GM21737 (cell line): ENCODE measurements at regions not wholly inside any gene's neighbourhood (a gene's known extent, or its start where the extent isn't known, plus 50 kb on each side); places are given as distances from the start of the nearest gene placed in this dataset.
A peak's percentile ranks its signal among the peaks of the same experiment; 100 is the strongest.
"Not testable (repeated sequence)": the region's sequence is repeated elsewhere in the genome, so short reads cannot be mapped to it uniquely, and the experiment has no call there.

Experiments
- ATAC-seq: cut with Tn5 transposase; IDR thresholded peaks from one replicate; pipeline ENCODE4 v1.9.1; 2021; ENCODE audit warnings: mild to moderate bottlenecking, moderate library complexity; ENCODE audit not compliant: unreplicated experiment

- ATAC-seq = peak; percentile 92
These were observed 112.6 kb downstream of the LRIG2 start for GRCh38 chr1:113185463-113186104.

- ATAC-seq = no peak
These were observed 117.1 kb downstream of the LRIG2 start for GRCh38 chr1:113190078-113190477.

- no peak for ATAC-seq
These were observed 117.9 kb downstream of the LRIG2 start for GRCh38 chr1:113190930-113191329.

- no peak for ATAC-seq
These were observed 118.6 kb downstream of the LRIG2 start for GRCh38 chr1:113191579-113192076.

- no peak for ATAC-seq
These were observed 119.2 kb downstream of the LRIG2 start for GRCh38 chr1:113192242-113192641.

- no peak for ATAC-seq
These were observed 120.0 kb downstream of the LRIG2 start for GRCh38 chr1:113192980-113193379.

- no peak for ATAC-seq
These were observed 122.1 kb downstream of the LRIG2 start for GRCh38 chr1:113194846-113195830.

- ATAC-seq = no peak
These were observed 124.8 kb downstream of the LRIG2 start for GRCh38 chr1:113197719-113198330.

- ATAC-seq = no peak
These were observed 125.8 kb downstream of the LRIG2 start for GRCh38 chr1:113198806-113199205.

GRCh38 chr1:113199760-113200455, 126.9 kb downstream of the LRIG2 start:
- no peak for ATAC-seq

GRCh38 chr1:113201560-113201959, 128.6 kb downstream of the LRIG2 start:
- no peak for ATAC-seq

- ATAC-seq = no peak
These were observed 133.2 kb downstream of the LRIG2 start for GRCh38 chr1:113205980-113206766.

- no peak for ATAC-seq
These were observed 134.0 kb downstream of the LRIG2 start for GRCh38 chr1:113207019-113207418.

GRCh38 chr1:113207457-113207856, 134.5 kb downstream of the LRIG2 start:
- ATAC-seq = no peak

- ATAC-seq = not testable (repeated sequence)
These were observed 135.4 kb downstream of the LRIG2 start for GRCh38 chr1:113208425-113208824.

GRCh38 chr1:113210248-113210647, 137.2 kb downstream of the LRIG2 start:
- ATAC-seq = no peak

GRCh38 chr1:113211467-113211866, 138.5 kb downstream of the LRIG2 start:
- no peak for ATAC-seq

GRCh38 chr1:113215015-113215414, 142.0 kb downstream of the LRIG2 start:
- no peak for ATAC-seq

GRCh38 chr1:113216664-113217063, 143.7 kb downstream of the LRIG2 start:
- no peak for ATAC-seq
